ENCODE measurements at regions not wholly inside any gene's neighbourhood (a gene's known extent, or its start where the extent isn't known, plus 50 kb on each side); places are given as distances from the start of the nearest gene placed in this dataset.
A peak's percentile ranks its signal among the peaks of the same experiment; 100 is the strongest.

DNA sequence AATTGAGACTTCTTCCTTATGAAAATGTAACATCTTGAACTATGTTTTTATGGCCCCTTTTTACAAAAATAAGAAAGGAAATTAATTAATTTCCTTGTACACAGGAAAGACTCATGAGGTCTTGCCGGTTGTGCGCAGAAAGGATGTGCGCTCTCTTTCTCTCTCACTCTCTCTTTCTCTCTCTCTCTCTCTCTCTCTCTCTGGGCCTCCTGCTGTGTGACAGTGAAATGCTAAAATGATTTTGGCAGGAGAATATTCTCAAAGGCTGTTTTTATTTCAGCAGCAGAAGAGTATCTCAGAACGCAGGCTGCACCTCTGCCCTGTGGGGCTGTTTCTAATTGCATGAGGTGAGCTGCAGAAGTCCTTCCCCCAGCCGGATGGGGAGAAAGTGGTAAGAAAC lies 349.0 kb downstream of the MID1IP1 start:
- DNase-seq = no peak

DNA sequence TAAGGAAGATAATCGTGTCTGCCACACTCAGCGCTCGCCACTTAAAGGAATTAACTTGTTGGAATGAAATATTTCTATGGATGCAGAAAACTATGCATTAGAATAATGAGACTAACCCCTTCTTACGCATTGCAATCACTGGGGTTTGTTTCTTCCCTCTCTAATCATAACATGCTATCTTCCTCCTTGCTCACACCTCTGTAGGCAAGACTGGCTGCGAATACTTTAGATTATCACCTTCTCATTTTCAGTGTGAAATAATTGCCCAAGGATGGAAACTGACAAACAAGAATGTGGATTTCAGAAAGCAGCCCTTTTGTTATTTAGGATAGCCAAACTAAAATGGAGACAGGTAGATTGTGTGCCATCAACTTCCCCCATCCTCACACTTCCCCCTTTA lies 349.4 kb downstream of the MID1IP1 start:
- DNase-seq = no peak

DNA sequence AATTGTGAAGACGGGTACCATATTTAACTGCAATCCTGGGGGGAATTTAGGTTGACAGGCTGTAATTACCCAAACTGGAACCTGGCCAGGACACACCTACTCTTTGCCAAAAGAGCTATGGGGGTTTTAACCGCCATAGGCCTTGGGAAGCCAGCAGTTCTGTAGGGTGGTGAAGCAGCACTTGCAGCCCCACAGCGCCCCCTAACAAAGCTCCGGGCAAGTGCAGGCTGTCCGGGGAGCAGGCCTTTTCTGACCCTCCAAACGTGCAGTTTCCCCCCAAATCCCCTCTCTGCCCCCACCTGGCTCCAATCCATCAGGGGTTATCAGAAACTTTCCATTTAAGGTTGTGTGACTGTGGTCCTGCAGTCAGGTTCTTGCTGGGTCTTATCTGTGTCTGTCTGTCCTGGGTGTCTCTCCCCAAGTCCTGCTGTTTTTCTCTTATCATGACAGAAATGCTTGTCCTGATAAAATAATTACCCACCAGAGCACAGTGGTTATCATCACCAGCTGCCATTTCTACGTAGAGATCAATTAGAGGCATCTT lies 350.9 kb downstream of the MID1IP1 start:
- DNase-seq = no peak

DNA sequence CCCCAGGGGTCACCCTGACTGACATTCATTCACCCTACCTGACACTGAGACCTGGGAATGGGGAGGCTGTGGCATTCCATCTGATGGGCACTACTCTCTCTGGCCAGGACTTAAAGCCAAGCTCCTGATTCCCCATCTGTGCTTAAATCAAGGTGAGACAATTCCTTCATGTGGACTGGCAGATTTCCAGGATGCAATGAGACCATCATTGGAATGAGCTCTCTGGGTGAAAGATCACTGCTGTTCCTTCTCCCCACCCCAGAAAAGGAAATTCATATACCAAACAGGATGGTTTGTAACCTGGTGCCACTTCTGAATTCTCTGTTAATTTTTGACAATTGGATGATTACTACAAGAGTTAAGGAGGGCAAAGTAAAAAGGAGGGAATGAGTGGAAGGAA lies 354.8 kb downstream of the MID1IP1 start:
- no peak for DNase-seq

DNA sequence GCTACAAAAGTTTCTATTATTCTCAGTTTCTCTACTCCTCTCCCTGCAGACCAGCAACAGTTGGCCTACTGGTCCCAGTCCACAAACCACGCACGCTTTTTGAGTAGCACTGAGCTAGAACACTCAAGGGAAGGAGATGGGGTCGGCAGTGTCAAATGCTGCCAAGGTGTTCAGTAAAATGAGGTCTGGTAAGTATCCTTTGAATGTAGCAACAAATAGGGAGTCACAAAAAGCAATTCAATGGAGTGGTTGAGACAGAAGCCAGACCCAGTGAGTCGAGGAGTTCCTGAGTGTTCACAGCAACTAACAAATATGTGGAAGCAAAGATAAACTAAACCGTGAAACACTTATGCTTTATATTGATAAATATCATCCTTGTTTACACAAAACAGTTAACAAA lies 355.7 kb downstream of the MID1IP1 start:
- no peak for DNase-seq

DNA sequence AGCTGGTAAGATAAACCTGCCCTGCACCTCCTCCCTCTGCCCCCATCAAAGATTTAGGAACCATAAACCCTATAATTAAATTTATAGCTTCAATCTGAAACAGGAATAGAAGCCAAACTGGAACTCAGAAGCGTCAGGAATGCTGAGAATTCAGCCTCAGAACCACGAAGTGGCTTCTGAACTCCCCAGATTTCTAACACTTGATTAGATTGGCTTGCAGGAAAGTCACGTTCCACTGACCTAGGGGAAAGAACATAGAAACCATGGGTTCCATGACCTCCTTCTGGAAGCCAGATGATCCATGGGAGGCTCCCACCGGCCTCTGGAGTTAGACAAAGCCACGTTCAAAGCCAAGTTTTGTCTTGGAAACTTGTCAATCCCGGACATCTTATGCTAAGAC lies 356.5 kb downstream of the MID1IP1 start:
- no peak for DNase-seq

DNA sequence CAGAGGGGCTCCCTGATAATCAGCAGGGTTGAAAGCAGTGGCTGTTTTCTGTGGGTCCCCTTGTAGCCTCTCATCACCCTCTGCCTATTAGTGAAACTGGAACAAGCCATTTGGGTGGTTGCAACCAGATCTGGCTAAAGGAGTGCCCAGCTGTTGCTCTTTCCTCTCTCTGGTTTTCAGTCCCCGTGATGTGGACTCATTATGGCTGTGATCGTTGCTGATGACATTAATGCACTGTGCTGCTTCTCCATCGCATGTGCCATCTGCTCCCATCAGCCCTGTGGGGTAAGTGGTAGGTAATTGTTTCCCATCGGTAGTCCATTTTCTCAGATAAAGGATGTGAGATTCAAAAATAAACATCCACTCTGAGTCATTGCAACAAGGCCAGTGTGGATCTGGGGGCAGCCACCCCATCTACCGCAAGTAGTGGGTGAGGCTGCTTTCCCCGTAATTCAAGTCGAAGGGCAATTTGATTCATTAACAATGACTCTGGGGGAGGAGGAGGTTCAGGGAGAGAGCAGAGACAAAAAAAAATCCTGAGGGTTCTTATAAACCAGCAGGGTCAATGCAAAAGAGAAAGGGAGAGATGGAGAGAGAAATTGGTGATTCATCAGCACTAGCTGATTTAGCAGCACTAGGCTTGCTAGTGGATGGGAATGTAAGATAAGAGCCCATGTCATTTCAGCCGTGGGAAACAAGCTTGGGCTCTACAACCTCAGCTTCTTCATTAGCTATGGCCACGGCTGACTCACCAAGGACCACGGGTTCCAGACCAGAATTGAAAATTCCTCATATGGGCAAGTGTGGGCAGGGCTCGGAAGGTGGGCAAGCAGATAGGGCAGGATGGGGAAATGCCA lies 357.8 kb downstream of the MID1IP1 start:
- DNase-seq = peak; percentile 38

DNA sequence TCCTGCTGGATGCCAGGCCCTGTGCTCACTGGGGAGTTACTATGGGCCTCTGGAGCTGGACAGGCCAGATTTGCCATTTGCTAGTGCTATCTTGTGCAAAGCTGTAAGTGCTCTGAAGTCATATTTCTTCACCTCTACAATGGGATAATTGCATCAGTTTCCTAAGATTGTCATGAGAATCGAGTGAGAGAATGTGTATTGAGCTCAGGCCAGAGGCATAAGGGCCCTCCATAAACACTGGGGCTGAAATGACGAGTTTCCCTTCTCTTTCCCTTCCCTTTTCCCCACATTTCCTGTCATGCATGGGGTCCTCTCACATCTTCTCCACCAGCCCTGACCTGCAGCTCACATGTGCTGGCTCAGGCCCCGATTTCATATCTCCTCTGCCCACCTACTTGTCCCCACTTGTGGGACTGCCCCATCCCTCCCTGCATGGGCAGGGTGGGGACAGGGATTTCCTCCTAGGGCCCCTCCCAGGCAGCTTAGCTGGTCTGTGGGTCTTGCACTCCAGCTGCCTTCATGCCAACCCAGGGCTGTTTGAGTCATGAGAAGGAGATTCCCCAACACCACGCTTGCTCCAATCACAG lies 358.8 kb downstream of the MID1IP1 start:
- no peak for DNase-seq

DNA sequence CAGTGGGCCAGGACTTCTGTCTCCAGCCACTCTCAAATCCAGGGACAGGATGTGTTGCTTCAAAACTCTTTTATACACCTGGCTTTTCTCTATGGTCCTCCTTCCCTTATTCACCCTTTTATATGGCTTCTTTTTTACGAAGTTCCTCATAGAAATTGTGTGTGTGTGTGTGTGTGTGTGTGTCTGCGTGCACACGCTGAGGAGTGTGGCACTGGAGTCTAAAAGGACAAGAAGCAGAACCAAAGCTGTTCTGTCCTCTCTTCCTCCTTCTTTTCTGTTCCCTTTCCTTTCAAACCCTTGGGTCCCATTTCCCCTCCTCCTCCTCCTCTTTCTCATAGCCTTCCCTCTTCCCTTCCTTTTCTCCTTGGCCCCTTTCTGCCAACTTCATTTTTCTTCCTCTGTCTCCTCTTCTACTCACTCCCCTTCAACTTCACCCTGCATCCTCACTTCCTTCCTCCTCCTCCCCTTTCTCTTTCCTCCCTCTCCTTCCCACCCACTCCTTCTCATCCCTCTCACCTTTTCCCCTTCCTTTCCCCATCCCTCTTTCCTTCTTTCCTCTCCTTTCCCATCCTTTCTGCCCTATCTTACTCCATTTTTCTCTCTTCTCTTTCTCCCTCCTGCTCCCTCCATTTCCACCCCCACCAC lies 360.5 kb downstream of the MID1IP1 start:
- DNase-seq = no peak

DNA sequence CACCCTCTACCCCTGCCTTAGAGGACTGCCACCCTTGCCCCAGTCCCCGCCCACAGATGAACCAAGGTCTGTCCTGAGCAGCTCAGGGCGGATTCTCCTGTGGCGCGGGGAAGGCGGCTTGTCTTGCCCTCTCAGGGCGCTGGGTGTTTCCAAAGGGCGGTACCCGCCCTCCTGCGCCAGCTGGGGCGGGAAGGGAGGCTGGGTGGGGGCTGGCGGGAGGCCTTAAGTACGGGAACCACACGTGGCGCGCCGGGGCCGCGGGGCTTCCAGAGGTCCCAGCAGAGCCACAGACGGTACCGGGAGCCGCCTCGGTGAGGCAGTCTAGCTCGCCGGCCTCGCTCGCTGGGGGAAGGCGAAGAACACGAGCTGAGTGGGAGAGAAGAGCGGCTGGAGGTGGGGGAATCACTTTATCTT lies 361.1 kb downstream of the MID1IP1 start:
- no peak for DNase-seq

DNA sequence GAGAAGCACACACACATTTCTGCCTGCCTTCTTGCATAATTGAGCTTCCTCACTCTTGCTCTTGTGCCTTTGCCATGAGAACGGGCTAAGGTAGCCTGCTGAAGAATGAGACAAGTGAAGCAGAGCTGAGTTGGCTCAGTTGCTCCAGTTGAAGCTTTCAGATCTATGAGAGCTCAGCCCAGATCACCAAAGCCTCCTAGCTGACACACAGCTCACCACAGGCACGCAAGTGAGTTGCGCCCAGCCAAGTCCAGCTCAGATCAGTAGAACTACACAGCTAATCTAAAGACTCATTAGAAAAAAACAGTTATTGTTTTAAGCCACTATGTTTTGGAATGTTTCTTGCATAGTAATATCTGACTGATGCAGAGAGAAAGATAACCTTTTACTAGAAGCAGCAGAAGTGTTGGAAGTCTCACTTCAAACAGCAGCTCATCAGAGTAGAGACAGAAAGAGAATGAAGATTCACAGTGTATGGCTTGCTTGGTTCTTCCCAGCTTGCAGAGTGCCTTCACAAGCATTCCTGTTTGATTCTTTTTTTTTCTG lies 362.4 kb downstream of the MID1IP1 start:
- DNase-seq = no peak

DNA sequence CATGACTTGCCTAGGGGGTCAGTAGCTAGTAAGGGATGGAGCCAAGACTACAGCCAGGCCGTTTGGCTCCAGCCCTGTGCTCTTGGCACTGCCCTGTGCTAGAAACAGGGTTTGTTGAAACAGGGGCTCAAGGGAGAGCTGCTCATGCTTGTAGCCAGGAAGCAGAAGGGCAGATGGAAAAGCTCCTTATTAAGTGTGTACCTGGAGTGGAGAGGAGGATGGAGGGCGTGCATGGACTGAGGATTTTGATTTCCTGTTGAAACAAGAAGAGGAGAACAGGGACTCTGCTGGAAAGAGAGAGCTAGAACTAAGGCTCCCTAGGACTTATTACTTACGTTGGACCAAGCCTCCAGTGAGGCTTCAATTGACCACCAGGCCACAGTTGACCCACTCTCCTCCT lies 363.0 kb downstream of the MID1IP1 start:
- DNase-seq = no peak

DNA sequence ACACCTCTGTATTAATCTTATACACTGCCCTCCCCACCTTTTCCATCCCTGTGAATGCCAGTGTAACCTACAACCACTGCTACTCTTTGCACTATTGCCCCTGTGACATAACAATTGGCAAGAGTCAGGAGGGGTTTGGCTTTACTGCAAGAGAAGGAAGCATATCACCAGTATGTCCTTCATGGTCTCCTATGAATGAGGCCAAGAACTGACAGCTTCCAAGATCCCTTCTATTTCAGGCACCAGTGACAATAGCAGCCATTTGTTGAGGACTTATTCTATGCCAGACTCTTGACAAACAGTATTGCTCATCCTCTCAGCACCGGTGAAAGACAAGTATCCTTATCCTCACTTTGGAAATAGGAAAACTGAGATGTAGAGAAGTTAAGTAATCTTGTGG lies 363.9 kb downstream of the MID1IP1 start:
- no peak for DNase-seq

DNA sequence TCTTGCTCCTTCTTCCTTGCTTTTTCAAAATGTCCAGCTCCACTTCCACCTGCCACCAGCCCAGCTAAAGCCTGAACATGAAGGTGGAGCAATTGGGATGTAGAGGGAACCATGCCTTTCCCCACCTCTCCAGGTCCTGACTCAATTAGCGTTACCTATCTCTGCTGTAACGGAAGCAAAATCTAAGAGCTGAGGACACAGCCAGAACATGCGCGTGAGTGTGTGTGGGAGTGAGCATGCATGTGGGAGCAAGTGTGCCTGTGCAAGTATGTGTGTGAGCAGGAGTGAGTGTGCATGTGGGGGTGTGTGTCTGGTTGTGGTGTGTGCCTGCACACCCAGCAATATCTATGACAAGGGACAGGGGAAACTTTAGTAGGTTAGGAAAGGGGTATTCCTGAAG lies 364.5 kb downstream of the MID1IP1 start:
- DNase-seq = no peak

DNA sequence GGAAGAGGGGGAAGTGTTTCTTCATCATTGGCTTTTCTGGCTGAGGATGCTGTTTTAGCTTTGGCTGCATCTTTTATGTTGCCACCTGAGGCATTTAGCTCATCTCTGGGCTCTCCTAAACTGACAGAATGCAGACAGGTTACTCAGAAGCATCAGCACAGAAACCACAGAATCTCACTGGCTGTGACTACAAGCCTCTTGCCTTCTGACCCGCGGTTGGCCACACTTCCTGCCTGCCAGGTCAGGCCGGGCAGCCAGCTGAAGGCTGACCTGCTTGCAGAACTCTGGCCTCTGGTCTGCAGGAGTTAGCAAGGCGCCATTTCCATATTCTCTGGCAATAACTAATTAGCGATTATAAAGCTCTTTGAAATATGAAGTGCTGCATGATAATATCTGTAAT lies 366.5 kb downstream of the MID1IP1 start:
- DNase-seq = no peak

DNA sequence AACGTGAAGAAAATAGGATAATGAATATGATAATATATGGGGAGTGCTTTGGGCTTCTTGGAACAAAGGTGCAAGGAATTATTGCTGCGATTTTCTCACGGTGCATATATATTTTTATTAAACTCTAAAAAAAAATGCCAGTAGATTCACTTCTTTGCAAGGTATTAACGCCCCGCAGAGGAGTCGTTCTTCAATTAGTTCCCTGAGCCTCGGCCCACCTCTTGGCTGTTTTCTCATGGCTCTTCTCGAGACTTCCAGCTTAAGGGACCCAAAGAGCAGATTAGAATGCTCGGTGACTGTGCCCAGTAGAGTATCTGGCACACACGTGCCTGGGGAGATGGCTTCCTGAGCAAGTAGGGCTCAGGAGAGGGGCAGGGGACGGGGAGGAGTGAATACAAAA lies 367.4 kb downstream of the MID1IP1 start:
- DNase-seq = no peak

DNA sequence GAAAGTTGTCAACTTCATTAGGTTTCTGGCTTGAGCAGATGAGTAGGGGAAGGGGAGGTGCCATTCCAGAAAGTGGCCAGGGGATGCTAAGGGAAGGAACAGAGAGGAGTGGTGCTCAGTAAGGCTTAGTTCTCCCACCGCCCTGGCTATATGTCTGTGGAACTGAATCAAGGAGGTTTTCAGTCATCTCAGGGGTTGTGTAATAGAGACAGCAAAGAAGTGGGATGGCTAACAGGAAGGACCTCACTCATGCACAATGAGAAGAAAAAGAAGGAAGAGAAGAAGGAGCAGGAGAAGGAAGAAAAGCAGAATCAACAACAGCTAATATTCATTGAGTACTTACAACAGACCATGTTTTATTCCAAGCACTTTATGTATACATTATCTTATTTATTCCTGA lies 368.7 kb downstream of the MID1IP1 start:
- no peak for DNase-seq

DNA sequence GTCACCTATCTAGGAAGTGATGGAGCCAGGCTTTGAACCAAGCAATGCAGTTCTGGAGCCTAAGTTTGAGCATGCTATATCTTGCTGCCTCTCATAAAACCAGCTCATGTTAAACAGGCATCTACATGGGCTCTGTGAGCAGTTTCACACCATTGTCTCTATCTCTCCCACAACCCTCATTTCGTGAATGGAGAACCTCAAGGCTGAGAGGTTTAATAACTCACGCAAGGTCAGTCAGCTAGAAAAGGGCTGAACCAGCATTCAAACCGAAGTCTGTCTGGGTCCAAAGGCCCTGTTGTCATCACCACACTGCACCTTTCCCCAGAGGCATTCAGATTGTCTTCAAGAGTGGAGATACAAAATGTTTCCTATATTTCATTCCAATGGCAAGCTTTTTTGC lies 369.2 kb downstream of the MID1IP1 start:
- no peak for DNase-seq

DNA sequence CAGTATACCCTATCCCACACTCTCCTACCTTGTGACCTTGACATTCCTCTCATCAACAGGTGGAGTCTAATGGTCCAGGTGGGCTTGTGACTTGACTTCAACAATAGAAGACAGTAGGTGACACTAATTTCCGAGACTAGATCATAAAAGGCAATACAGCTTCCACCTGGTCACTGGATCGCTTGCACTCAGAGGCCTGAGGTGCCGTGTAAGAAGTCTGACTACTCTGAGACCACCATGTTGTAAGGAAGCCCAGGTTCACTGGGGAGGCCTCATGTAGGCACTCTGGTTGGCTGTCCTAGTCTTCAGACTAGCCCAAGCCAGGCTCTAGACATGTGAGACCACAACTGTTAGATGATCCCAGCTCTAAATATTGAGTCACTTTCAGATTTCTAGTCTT lies 370.4 kb downstream of the MID1IP1 start:
- no peak for DNase-seq

DNA sequence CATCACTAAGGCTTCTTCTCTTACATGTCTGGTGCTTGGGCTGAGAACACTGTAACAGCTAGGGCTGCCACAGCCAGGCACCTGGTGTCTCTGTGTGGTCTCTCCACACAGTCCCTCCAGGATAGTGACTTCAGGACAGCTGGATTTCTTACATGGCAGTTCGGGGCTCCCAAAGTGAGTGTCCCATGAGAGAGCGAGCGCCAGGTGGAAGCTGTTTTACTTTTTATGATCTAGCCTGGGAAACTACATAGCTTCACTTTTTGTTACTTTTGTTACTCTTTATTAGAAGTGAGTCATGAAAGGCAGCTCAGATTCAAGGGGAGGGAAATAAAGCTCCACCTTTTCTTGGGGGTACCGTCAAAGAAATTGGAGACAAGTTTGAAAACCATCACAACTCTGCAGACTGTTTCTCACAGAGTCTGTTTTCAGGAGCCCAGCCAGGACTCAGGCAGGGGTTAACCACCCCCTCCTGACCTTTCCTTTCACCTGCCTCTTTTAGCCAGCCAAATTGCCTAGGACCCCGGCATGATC lies 373.0 kb downstream of the MID1IP1 start:
- no peak for DNase-seq

DNA sequence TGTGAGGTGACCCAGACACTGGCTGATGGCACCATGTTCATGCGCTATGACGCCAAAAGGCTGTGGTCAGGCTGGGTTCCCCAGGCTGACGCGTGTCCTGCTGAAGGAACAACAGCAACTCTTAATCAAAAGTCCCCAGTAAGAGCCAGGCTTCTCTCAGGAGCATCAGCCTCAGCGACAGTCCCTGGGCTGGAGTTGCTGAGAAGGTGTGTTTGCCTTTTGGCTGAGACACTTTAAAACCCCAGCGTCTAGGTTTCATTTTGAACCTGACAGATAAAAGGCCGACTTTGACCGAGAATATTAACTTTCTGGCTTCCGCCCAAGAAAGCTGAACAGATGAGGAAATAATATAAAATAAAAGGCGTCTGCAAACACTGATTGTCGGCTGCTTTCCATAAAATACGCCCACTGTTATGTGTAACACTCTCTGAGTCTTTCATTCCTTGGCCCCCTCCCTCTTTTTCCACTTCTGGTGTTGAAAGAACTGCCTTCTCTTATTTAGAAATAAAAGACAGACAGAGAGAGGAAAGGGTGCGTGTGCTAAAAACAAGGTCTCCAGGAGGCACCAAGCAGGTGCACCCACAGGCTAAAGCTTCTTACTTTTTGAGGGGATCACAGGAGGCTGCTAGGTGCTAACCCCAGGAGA lies 373.6 kb downstream of the MID1IP1 start:
- DNase-seq = no peak

DNA sequence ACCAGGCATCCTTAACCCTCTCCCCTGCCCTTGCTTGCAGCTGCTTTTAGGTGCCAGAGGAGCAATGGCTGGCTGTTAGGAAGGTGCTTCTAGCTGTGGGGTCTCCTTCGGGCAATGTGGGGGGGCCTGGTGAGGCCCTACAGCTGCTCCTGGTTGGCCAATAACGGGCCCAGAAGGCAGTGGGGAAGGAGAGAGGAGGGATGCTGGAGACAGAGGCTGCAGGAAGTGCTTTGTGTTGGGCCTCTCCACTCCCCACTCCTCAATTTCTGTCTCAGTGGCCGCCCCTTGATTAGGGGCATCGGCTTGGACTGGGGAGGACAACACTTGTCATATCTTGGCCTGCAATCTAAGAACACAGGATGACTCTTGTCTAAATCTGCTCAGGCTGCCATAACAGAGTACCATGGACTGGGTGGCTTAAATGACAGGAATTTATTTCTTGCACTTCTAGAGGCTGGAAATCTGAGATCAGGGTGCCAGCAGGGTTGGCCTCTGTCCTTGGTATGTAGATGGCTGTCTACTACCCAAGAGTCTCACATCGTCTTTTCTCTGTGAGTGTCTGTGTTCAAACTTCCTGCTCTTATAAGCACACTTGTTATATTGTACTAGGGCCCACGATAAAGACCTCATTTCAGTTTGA lies 374.3 kb downstream of the MID1IP1 start:
- no peak for DNase-seq

All from NCI-H187 treated with DMSO at 0.1 percent for 48 hours (cell line).